GM23338 (cell line): ENCODE measurements at regions not wholly inside any gene's neighbourhood (a gene's known extent, or its start where the extent isn't known, plus 50 kb on each side); places are given as distances from the start of the nearest gene placed in this dataset.

Experiments used
- CTCF ChIP-seq, 2 experiments: fragments of 200-600 bp in 1 of 2; sonication (generic) in 1 of 2; conservative IDR thresholded peaks; 2 replicates each; pipeline versions ENCODE4 v1.5.1 to v1.6.1; 2016 to 2017; ENCODE audit warnings: antibody characterized with exemption in 2 of 2, low read depth in 2 of 2, mild to moderate bottlenecking in 2 of 2, moderate library complexity in 1 of 2
- ETS1 ChIP-seq: IDR thresholded peaks from 2 replicates; pipeline ENCODE4 v1.6.1; 2016; ENCODE audit warnings: antibody characterized with exemption
- EZH2 ChIP-seq: fragments of 200-600 bp; sonication (generic); IDR thresholded peaks from one replicate; pipeline ENCODE4 v1.8.0; 2017; ENCODE audit warnings: antibody characterized with exemption, mild to moderate bottlenecking, low read depth; ENCODE audit not compliant: unreplicated experiment
- EZH2phosphoT487 ChIP-seq: fragments of 200-600 bp; sonication (generic); IDR thresholded peaks from one replicate; pipeline ENCODE4 v1.8.1; 2018; ENCODE audit warnings: antibody characterized with exemption; ENCODE audit not compliant: unreplicated experiment
- POLR2AphosphoS5 ChIP-seq: IDR thresholded peaks from 2 replicates; pipeline ENCODE4 v1.6.1; 2016; ENCODE audit warnings: antibody characterized with exemption, low read depth
- REST ChIP-seq: IDR thresholded peaks from one replicate; pipeline ENCODE4 v1.6.1; 2018; ENCODE audit warnings: antibody characterized with exemption; ENCODE audit not compliant: unreplicated experiment

GRCh38 chr2:16185801-16186272 lies 245.5 kb downstream of the MYCN start:
- TF ChIP-seq ETS1, result no peak
- TF ChIP-seq EZH2, result no peak
- TF ChIP-seq CTCF (conservative IDR thresholded peaks at IDR 0.05; ENCODE audit: low read depth in 2 of 2), result no peak
- TF ChIP-seq POLR2AphosphoS5, result no peak
- no peak for TF ChIP-seq EZH2phosphoT487
- TF ChIP-seq REST, result no peak
